ENCODE measurements at regions not wholly inside any gene's neighbourhood (a gene's known extent, or its start where the extent isn't known, plus 50 kb on each side); places are given as distances from the start of the nearest gene placed in this dataset.
"Not testable (repeated sequence)": the region's sequence is repeated elsewhere in the genome, so short reads cannot be mapped to it uniquely, and the experiment has no call there.

DNA sequence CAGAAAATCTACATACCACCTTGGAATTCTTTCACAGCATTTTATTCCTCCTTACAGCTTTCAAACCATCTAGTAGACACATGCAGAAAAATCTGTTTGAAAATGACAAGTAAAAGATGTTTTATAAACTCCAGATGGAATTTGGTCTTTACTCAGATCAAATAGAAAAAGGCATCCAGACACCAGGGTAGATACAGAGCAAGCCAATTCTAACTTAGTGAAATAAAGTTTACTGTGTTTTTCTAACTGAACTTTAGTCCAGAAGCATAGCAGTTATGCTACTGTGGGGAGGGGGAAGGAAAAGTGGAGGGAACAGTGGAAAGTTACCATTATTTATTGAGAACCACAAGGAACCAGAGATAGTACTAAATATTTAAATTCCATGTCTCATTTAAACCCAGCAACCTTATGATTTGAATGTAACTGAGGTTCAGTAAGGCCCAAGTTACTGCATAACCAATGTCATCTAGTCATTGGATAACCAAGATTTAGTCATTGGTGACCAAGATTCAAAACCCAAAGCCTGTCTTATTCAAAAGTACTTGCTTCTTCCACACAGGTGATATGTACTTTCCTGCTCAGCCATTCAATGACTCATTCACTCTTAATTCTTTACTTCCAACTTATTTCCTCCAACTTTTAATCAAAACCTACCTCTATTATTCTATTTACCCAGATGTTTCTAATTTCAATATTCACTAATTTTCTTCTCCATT is 57.7 kb downstream of the RAD51AP2 start:
- Histone ChIP-seq H3K79me2 (no peaks in the 10 kb centered on the region), H3K9me3 (ENCODE audit: low read depth) (no peaks in the 10 kb centered on the region), H3K9me2 (replicated peaks; ENCODE audit: insufficient read depth) (no peaks in the 10 kb centered on the region), H3K4me1 (ENCODE audit: insufficient read depth) (no peaks in the 10 kb centered on the region), H3K36me3 (replicated peaks; ENCODE audit: insufficient read depth, low read depth) (no peaks in the 10 kb centered on the region), H3K4me3 (no peak overlapping the region), H3K4me2 (no peak overlapping the region), H2AFZ (no peak overlapping the region), H3K27ac (no peak overlapping the region), H4K20me1 (ENCODE audit: insufficient read depth, poor library complexity, severe bottlenecking) (no peaks in the 10 kb centered on the region), H3K27me3 (no peaks in the 10 kb centered on the region)
- no peak for TF ChIP-seq EZH2 (IDR thresholded peaks at IDR 0.05; ENCODE audit: borderline replicate concordance)
- TF ChIP-seq, protein P1, sequence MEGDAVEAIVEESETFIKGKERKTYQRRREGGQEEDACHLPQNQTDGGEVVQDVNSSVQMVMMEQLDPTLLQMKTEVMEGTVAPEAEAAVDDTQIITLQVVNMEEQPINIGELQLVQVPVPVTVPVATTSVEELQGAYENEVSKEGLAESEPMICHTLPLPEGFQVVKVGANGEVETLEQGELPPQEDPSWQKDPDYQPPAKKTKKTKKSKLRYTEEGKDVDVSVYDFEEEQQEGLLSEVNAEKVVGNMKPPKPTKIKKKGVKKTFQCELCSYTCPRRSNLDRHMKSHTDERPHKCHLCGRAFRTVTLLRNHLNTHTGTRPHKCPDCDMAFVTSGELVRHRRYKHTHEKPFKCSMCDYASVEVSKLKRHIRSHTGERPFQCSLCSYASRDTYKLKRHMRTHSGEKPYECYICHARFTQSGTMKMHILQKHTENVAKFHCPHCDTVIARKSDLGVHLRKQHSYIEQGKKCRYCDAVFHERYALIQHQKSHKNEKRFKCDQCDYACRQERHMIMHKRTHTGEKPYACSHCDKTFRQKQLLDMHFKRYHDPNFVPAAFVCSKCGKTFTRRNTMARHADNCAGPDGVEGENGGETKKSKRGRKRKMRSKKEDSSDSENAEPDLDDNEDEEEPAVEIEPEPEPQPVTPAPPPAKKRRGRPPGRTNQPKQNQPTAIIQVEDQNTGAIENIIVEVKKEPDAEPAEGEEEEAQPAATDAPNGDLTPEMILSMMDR (IDR thresholded peaks at IDR 0.05; ENCODE audit: poor library complexity) = no peak
- no peak for TF ChIP-seq EZH2phosphoT487 (IDR thresholded peaks at IDR 0.05; ENCODE audit: low read depth, severe bottlenecking, unreplicated experiment)
- no peak for DNase-seq (ENCODE audit: low spot score)

DNA sequence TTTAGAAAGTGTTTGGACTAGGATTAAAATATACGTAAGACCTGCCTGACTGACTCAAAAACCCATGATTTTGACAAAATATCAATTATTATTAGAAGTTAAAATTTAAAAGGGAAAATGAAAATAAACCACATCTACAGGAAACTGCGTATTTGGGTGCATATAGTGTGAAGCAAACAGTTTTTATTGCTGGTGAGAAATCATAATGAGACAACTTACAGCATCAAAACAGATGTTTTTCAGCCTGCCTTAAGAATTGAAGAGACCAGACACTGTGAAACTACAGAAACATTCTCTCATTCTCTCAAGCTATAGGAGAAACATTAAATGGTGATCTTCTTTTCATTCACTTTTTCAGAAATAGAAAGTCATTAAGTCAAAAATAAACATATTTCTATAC is 62.9 kb downstream of the RAD51AP2 start:
- Histone ChIP-seq H3K9me2 (replicated peaks; ENCODE audit: insufficient read depth) (no peaks in the 10 kb centered on the region), H2AFZ (no peak overlapping the region), H3K4me3 (no peak overlapping the region), H3K4me1 (ENCODE audit: insufficient read depth) (no peaks in the 10 kb centered on the region), H3K4me2 (no peak overlapping the region), H4K20me1 (ENCODE audit: insufficient read depth, poor library complexity, severe bottlenecking) (no peaks in the 10 kb centered on the region), H3K9me3 (ENCODE audit: low read depth) (no peaks in the 10 kb centered on the region), H3K79me2 (no peaks in the 10 kb centered on the region), H3K27ac (no peak overlapping the region), H3K36me3 (replicated peaks; ENCODE audit: insufficient read depth, low read depth) (no peaks in the 10 kb centered on the region), H3K27me3 (no peaks in the 10 kb centered on the region)
- TF ChIP-seq EZH2 (IDR thresholded peaks at IDR 0.05; ENCODE audit: borderline replicate concordance) (no peak), EZH2phosphoT487 (IDR thresholded peaks at IDR 0.05; ENCODE audit: low read depth, severe bottlenecking, unreplicated experiment) (no peak)
- TF ChIP-seq, protein P1 (IDR thresholded peaks at IDR 0.05; ENCODE audit: poor library complexity) = no peak
- no peak for DNase-seq (ENCODE audit: low spot score)
- 61% methylated on average over 2 of the region's 2 CpGs for WGBS (ENCODE audit: low lambda C conversion rate, missing lambda C conversion rate)

DNA sequence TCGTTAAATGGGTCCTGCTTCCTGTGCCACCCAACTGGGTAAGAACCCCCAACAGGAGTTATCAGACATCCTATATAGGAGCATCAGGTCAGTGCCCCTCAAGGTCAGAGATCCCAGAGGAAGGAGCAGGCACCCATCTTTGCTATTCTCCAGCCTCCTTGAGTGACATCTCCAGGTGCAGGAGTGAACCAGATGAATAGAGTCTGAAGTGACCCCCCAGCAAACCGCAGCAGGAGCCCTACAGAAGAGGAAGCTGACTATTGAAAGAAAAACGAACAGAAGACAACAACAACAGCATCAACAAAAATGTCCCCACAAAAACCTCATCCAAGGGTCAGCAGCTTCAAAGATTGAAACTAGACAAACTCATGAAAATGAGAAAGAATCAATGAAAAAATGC is 72.0 kb downstream of the RAD51AP2 start:
- not testable (repeated sequence) for H3K9me2 ChIP-seq (replicated peaks; ENCODE audit: insufficient read depth); H3K79me2 ChIP-seq; H3K27me3 ChIP-seq; H2AFZ ChIP-seq; H3K4me2 ChIP-seq; H3K4me1 ChIP-seq (ENCODE audit: insufficient read depth); H3K27ac ChIP-seq; H3K36me3 ChIP-seq (replicated peaks; ENCODE audit: insufficient read depth, low read depth); H3K9me3 ChIP-seq (ENCODE audit: low read depth); DNase-seq (ENCODE audit: low spot score); H4K20me1 ChIP-seq (ENCODE audit: insufficient read depth, poor library complexity, severe bottlenecking); H3K4me3 ChIP-seq
- 87% methylated on average over 3 of the region's 3 CpGs for WGBS (ENCODE audit: low lambda C conversion rate, missing lambda C conversion rate)

DNA sequence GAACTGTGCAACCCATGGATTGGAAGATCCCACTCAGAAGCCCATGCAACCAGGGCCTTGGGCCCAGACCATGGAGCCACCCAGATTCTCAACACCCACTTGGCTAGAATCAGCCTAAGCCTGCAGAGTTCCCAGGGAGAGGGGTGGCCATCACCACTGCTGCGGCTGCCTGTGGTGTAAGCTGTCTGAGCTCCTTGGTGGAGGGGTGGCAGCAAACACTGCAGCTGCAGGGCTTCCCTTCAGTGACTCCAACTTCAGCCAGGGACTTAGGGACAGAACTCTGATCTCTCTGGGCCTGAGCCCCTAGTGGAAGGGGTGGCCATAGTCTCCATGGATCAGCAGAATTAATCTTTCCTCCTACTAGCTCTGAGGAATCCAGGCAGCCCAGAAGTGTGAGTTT is 72.5 kb downstream of the RAD51AP2 start:
- Histone ChIP-seq H3K9me3 (ENCODE audit: low read depth) (no peaks in the 10 kb centered on the region), H4K20me1 (ENCODE audit: insufficient read depth, poor library complexity, severe bottlenecking) (no peaks in the 10 kb centered on the region), H3K36me3 (replicated peaks; ENCODE audit: insufficient read depth, low read depth) (no peaks in the 10 kb centered on the region), H3K27ac (no peak overlapping the region), H3K4me1 (ENCODE audit: insufficient read depth) (no peaks in the 10 kb centered on the region), H2AFZ (no peak overlapping the region), H3K27me3 (no peaks in the 10 kb centered on the region), H3K4me3 (no peak overlapping the region), H3K9me2 (replicated peaks; ENCODE audit: insufficient read depth) (no peaks in the 10 kb centered on the region), H3K4me2 (no peak overlapping the region), H3K79me2 (no peaks in the 10 kb centered on the region)
- no peak for DNase-seq (ENCODE audit: low spot score)
- TF ChIP-seq, protein P1 (IDR thresholded peaks at IDR 0.05; ENCODE audit: poor library complexity) = no peak
- TF ChIP-seq EZH2phosphoT487 (IDR thresholded peaks at IDR 0.05; ENCODE audit: low read depth, severe bottlenecking, unreplicated experiment) = no peak
- no peak for TF ChIP-seq EZH2 (IDR thresholded peaks at IDR 0.05; ENCODE audit: borderline replicate concordance)
- WGBS (ENCODE audit: low lambda C conversion rate, missing lambda C conversion rate) = 100% methylated on average over 1 of the region's 1 CpG

Data from hepatocyte (in vitro differentiated cells).